ENCODE measurements at regions not wholly inside any gene's neighbourhood (a gene's known extent, or its start where the extent isn't known, plus 50 kb on each side); places are given as distances from the start of the nearest gene placed in this dataset.

- ATAC-seq (no peak), DNase-seq (no peak)
- H3K27me3 ChIP-seq: no peaks in the 10 kb centered on the region
- intact Hi-C loops (cut with DNase I): no loop called here
- no peaks in the 10 kb centered on the region for H3K36me3 ChIP-seq
- H3K4me1 ChIP-seq: no peaks in the 10 kb centered on the region
- no peaks in the 10 kb centered on the region for H3K9me3 ChIP-seq
- H3K27ac ChIP-seq: no peak overlapping the region
- TF ChIP-seq POLR2A (IDR thresholded peaks at IDR 0.05) (no peak), CTCF (IDR thresholded peaks at IDR 0.05) (no peak)
- H3K4me3 ChIP-seq: no peak overlapping the region
Measured at GRCh38 chr4:23382879-23383278, 507.0 kb downstream of the PPARGC1A start.

- H3K9me3 ChIP-seq: no peaks in the 10 kb centered on the region
- H3K27me3 ChIP-seq: no peaks in the 10 kb centered on the region
- ATAC-seq (peak in 2 of 4 donors; percentile 48 to 53), DNase-seq (no peak)
- intact Hi-C loops (cut with DNase I): no loop called here
- H3K27ac ChIP-seq: no peak overlapping the region
- H3K4me1 ChIP-seq: peaks cover 0 to 8% (median 0%) of the 10 kb centered on the region in 4 donors
- no peak for TF ChIP-seq CTCF (IDR thresholded peaks at IDR 0.05)
- TF ChIP-seq POLR2A (IDR thresholded peaks at IDR 0.05): no peak
- 34% methylated on average over 4 of the region's 4 CpGs for WGBS (ENCODE audit: insufficient coverage, low coverage, low lambda C conversion rate, missing lambda C conversion rate)
- no peaks in the 10 kb centered on the region for H3K36me3 ChIP-seq
- H3K4me3 ChIP-seq: no peak overlapping the region
Measured at GRCh38 chr4:23374259-23374658, 515.6 kb downstream of the PPARGC1A start.

GRCh38 chr4:23373261-23373660, 516.6 kb downstream of the PPARGC1A start:
- no peak overlapping the region for H3K27ac ChIP-seq
- ATAC-seq: peak in 1 of 4 donors; percentile 50
- DNase-seq: no peak

GRCh38 chr4:23371533-23371932, 518.3 kb downstream of the PPARGC1A start:
- Histone ChIP-seq H3K9me3 (no peaks in the 10 kb centered on the region), H3K27ac (no peak overlapping the region), H3K36me3 (no peaks in the 10 kb centered on the region), H3K4me1 (peaks cover 0 to 8% (median 0%) of the 10 kb centered on the region in 4 donors), H3K4me3 (no peak overlapping the region), H3K27me3 (no peaks in the 10 kb centered on the region)
- DNase-seq: no peak
- 92% methylated on average over 4 of the region's 5 CpGs for WGBS (ENCODE audit: insufficient coverage, low coverage, low lambda C conversion rate, missing lambda C conversion rate)
- TF ChIP-seq POLR2A (IDR thresholded peaks at IDR 0.05) (no peak), CTCF (IDR thresholded peaks at IDR 0.05) (no peak)
- intact Hi-C loops (cut with DNase I): no loop called here
- ATAC-seq: no peak

More at GRCh38 chr4:23373261-23373660, 516.6 kb downstream of the PPARGC1A start:
- WGBS (ENCODE audit: insufficient coverage, low coverage, low lambda C conversion rate, missing lambda C conversion rate): 46% methylated on average over 2 of the region's 2 CpGs
- Histone ChIP-seq H3K4me3 (no peak overlapping the region), H3K4me1 (peaks cover 0 to 8% (median 0%) of the 10 kb centered on the region in 4 donors), H3K36me3 (no peaks in the 10 kb centered on the region), H3K27me3 (no peaks in the 10 kb centered on the region), H3K9me3 (no peaks in the 10 kb centered on the region)
- TF ChIP-seq POLR2A (IDR thresholded peaks at IDR 0.05) (no peak), CTCF (IDR thresholded peaks at IDR 0.05) (no peak)
- intact Hi-C loops (cut with DNase I): no loop called here

- WGBS (ENCODE audit: insufficient coverage, low coverage, low lambda C conversion rate, missing lambda C conversion rate): 64% methylated on average over 3 of the region's 3 CpGs
- Histone ChIP-seq H3K36me3 (no peaks in the 10 kb centered on the region), H3K4me1 (peaks cover 0 to 6% (median 0%) of the 10 kb centered on the region in 4 donors), H3K4me3 (no peak overlapping the region), H3K27me3 (no peaks in the 10 kb centered on the region), H3K27ac (no peak overlapping the region), H3K9me3 (no peaks in the 10 kb centered on the region)
- no peak for TF ChIP-seq POLR2A (IDR thresholded peaks at IDR 0.05)
- no peak for TF ChIP-seq CTCF (IDR thresholded peaks at IDR 0.05)
- DNase-seq: no peak
- ATAC-seq: no peak
- intact Hi-C loops (cut with DNase I): no loop called here
Measured at GRCh38 chr4:23369331-23369730, 520.5 kb downstream of the PPARGC1A start.
